AG08395 (cell line): ENCODE measurements at regions not wholly inside any gene's neighbourhood (a gene's known extent, or its start where the extent isn't known, plus 50 kb on each side); places are given as distances from the start of the nearest gene placed in this dataset.
A peak's percentile ranks its signal among the peaks of the same experiment; 100 is the strongest.

Source experiments
- DNase-seq: peaks from one replicate; pipeline ENCODE4 v3.0.0; 2012; ENCODE audit warnings: mixed read lengths, low spot score

DNA sequence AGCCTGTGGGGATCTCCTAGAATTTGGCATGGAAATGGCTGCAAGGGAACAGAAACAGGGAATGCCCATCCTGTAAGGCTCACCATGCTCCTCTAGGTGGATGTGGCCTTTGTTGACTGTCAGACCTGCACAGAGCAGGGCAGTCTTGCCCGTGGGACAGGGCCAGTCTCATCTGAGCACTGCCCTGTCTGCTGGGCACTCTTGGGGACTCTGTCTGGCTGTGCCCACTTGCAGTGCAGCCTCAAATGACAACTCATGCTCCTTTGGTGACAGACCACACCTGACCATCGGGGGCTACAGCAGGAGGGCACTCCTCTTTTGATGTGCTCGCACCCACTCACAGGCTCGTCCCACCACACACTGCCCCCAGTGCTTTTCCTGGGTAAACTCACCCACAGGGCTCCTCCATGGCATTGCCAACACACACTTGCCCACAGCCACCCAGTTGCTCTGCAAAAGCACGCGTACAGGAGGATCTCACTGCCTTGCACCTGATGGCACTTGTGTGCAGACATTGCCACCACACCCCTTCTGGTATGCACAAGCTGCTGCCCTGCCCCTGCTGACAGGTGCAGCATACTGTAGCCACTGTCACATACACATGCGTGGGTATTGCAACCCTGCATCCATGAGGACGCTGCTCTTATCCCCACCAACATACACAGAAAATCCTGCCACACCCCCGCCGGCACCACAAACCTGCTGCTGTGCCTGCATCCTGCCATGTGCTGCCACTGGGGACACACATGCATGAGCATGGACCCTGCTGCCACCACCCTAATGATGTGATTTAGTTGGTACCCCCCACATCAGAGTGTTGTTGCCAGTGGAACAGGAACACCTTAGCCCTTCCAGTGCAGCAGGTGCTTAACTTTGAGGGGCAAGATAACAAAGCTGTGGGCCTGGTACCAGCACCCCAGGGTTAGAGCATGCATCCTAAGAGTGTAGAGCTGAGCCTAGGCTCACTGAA lies 100.1 kb upstream of the ARHGEF9 start:
- no peak for DNase-seq

DNA sequence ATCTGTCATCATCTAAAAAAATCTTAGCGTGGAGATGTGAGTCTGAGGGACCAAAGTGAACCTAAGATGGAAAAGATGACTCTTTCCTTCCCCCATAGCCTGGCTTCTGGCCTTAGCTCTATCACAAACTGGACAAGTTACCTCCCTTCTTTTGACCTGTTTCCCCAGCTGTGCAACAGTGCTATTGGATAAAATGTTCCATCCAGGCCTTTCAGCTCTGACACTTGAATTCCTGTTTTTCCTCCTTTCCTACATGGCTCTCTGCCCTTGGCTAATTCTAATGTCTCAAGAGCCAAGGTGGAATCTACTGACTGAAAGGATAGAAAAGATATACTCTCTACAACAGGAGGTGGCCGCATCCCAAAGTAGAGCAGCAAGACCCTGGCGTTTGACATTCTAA lies 84.5 kb upstream of the ARHGEF9 start:
- DNase-seq = no peak

DNA sequence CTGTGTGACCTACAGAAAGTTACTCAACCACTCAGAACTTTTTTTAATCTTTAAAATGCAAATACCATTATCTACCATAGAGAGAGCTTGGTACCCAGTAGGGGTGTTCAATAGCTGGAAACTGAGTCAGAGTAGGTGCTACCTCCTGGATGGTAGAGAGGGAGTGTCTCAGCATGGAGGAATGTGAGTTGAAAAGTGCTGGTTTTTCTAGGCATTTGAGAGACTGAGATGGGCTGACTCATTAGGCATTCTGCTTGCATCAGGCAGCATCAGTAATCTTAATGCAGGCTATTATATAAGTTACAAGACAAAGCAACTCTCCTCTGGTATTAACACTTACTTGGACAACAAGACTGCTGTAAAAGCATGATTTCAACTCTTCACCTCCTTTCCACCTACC lies 70.9 kb upstream of the ARHGEF9 start:
- DNase-seq = peak; percentile 50

DNA sequence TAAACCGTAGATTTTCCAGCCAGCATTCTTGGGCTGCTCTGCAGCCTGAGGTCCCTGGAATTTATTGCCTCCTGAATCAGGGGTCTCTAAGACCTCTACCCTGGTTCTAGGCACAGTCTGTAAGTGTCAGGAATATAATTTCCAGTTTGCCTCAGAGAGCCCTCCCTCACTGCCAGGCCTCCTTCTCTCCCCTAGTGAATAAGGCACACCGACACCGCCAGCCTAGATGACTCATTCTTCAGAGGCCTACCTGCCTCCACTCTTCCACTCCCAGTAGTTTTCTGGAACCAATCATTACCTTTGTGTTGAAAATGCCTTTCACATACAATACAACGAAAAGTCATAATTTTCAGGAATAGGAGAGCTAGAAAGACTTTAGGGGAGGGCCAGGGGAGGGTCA lies 50.3 kb upstream of the ARHGEF9 start:
- no peak for DNase-seq
